Panc1 (cell line): ENCODE measurements at regions not wholly inside any gene's neighbourhood (a gene's known extent, or its start where the extent isn't known, plus 50 kb on each side); places are given as distances from the start of the nearest gene placed in this dataset.

Experiments
- ATAC-seq: fragments of 200-7000 bp; cut with Tn5 transposase; 2 replicates; pipeline ENCODE4 v1.9.1; 2020; ENCODE audit warnings: mild to moderate bottlenecking, moderate library complexity
- BruUV-seq: library from RNA; stranded (reverse); fragments of 400-500 nt; replicated peaks from 2 replicates; lab custom pipeline; 2021; lab: Mats Ljungman, UMichigan
- CTCF ChIA-PET: fragments of 300-600 bp; sonication (Branson Sonifier 250); formaldehyde crosslinking; loops from one replicate; lab custom pipeline; 2022; ENCODE audit warnings: antibody characterized with exemption; lab: Charles Lee
- POLR2A ChIA-PET: fragments of 300-600 bp; sonication (Branson Sonifier 250); formaldehyde crosslinking; loops from one replicate; lab custom pipeline; 2022; ENCODE audit warnings: antibody characterized with exemption; lab: Charles Lee
- DNase-seq: peaks from one replicate; pipeline ENCODE4 v3.0.0-alpha.2; 2010; ENCODE audit warnings: low read depth, low spot score
- H3K27ac ChIP-seq: 2 replicates; pipeline ENCODE4 v1.5.1; 2011; ENCODE audit warnings: mild to moderate bottlenecking, low read length, inconsistent platforms
- H3K27me3 ChIP-seq: fragments of 200-500 bp; sonication (Bioruptor generic); 2 replicates; pipeline ENCODE4 v1.6.0; 2014; ENCODE audit warnings: low read length, inconsistent platforms; ENCODE audit not compliant: control insufficient read depth, insufficient read depth
- H3K36me3 ChIP-seq: fragments of 200-500 bp; sonication (Bioruptor generic); 2 replicates; pipeline ENCODE4 v1.5.1; 2014; ENCODE audit warnings: inconsistent platforms, mild to moderate bottlenecking, low read length, moderate library complexity; ENCODE audit not compliant: control insufficient read depth, insufficient read depth
- H3K4me1 ChIP-seq: 2 replicates; pipeline ENCODE4 v1.5.1; 2011; ENCODE audit warnings: inconsistent platforms, mild to moderate bottlenecking, low read length, moderate library complexity; ENCODE audit not compliant: control insufficient read depth, insufficient read depth
- H3K4me3 ChIP-seq, 2 experiments: 2 replicates each; pipeline ENCODE4 v1.5.1; 2011 to 2012; ENCODE audit warnings: low read depth in 2 of 2, low read length in 2 of 2, mild to moderate bottlenecking in 2 of 2, inconsistent platforms in 1 of 2, moderate library complexity in 1 of 2
- H3K9me3 ChIP-seq: fragments of 200-500 bp; sonication (Bioruptor generic); 2 replicates; pipeline ENCODE4 v1.5.1; 2014; ENCODE audit warnings: low read depth, mild to moderate bottlenecking, inconsistent platforms, low read length, moderate library complexity; ENCODE audit not compliant: control insufficient read depth, insufficient read depth
- CTCF ChIP-seq: fragments of 450-650 bp; IDR thresholded peaks from 2 replicates; pipeline ENCODE4 v1.5.1; 2017; ENCODE audit warnings: mild to moderate bottlenecking
- POLR2AphosphoS5 ChIP-seq: IDR thresholded peaks from 2 replicates; pipeline ENCODE4 v1.6.1; 2012; ENCODE audit warnings: mild to moderate bottlenecking, low read depth, low read length, moderate library complexity
- REST ChIP-seq, 2 experiments: IDR thresholded peaks; 2 replicates each; pipeline ENCODE4 v1.6.1; 2011 to 2012; ENCODE audit warnings: low read depth in 2 of 2, control low read depth in 1 of 2, low read length in 1 of 2, mild to moderate bottlenecking in 1 of 2, moderate library complexity in 1 of 2; ENCODE audit not compliant: insufficient read depth in 1 of 2
- SIN3A ChIP-seq: IDR thresholded peaks from 2 replicates; pipeline ENCODE4 v1.6.1; 2012; ENCODE audit warnings: low read depth, mild to moderate bottlenecking, low read length, moderate library complexity, borderline replicate concordance; ENCODE audit not compliant: insufficient read depth
- TCF7L2 ChIP-seq: IDR thresholded peaks from 2 replicates; pipeline ENCODE4 v1.6.1; 2011; ENCODE audit warnings: mild to moderate bottlenecking, low read depth, low read length, inconsistent platforms
- in situ Hi-C: cut with HindIII; loops from 2 replicates; pipeline ENCODE4 v1.10.0; 2016; ENCODE audit warnings: low sequenced_read_pairs, low pct_unique_long_range_greater_than_20kb
- intact Hi-C: fragments of 100-400 bp; cut with micrococcal nuclease; formaldehyde crosslinking; loops from one replicate; pipeline ENCODE4 v1.10.0; 2022; ENCODE audit not compliant: unreplicated experiment

GRCh38 chrX:114210879-114211278 is 373.0 kb upstream of the HTR2C start:
- no peaks in the 10 kb centered on the region for H3K4me1 ChIP-seq
- no peak overlapping the region for H3K4me3 ChIP-seq
- no peak overlapping the region for H3K27ac ChIP-seq
- no peaks in the 10 kb centered on the region for H3K9me3 ChIP-seq
- in situ Hi-C loops (no loop called here), intact Hi-C loops (no loop called here)
- no peaks in the 10 kb centered on the region for H3K36me3 ChIP-seq
- no peak for ATAC-seq
- no peak for TF ChIP-seq REST (IDR thresholded peaks at IDR 0.05; ENCODE audit: insufficient read depth in 1 of 2, low read depth in 2 of 2, low read length in 1 of 2)
- TF ChIP-seq TCF7L2, result no peak
- TF ChIP-seq POLR2AphosphoS5, result no peak
- TF ChIP-seq CTCF, result no peak
- no peak for TF ChIP-seq SIN3A
- no peaks in the 10 kb centered on the region for H3K27me3 ChIP-seq
- DNase-seq, result no peak
- BruUV-seq, result no TSS peak
- POLR2A ChIA-PET, result no interaction called here
- CTCF ChIA-PET, result no interaction called here

GRCh38 chrX:114201622-114202021 is 382.3 kb upstream of the HTR2C start:
- POLR2A ChIA-PET, result no interaction called here
- no peaks in the 10 kb centered on the region for H3K9me3 ChIP-seq
- CTCF ChIA-PET, result no interaction called here
- H3K27me3 ChIP-seq, result no peaks in the 10 kb centered on the region
- ATAC-seq (no peak), DNase-seq (no peak)
- in situ Hi-C loops, result no loop called here
- BruUV-seq, result no TSS peak
- H3K36me3 ChIP-seq, result no peaks in the 10 kb centered on the region
- H3K27ac ChIP-seq, result no peak overlapping the region
- intact Hi-C loops, result no loop called here
- H3K4me1 ChIP-seq, result no peaks in the 10 kb centered on the region
- no peak for TF ChIP-seq POLR2AphosphoS5
- TF ChIP-seq CTCF, result no peak
- TF ChIP-seq SIN3A, result no peak
- TF ChIP-seq REST (IDR thresholded peaks at IDR 0.05; ENCODE audit: insufficient read depth in 1 of 2, low read depth in 2 of 2, low read length in 1 of 2), result no peak
- TF ChIP-seq TCF7L2, result no peak
- H3K4me3 ChIP-seq, result no peak overlapping the region
